Calu3 (cell line): ENCODE measurements at regions not wholly inside any gene's neighbourhood (a gene's known extent, or its start where the extent isn't known, plus 50 kb on each side); places are given as distances from the start of the nearest gene placed in this dataset.

Experiments used
- BruUV-seq: library from RNA; stranded (reverse); fragments of 400-500 nt; replicated peaks from 2 replicates; lab custom pipeline; 2021; lab: Mats Ljungman, UMichigan
- CTCF ChIA-PET: fragments of 300-600 bp; sonication (Branson Sonifier 250); formaldehyde crosslinking; loops from one replicate; lab custom pipeline; 2022; ENCODE audit warnings: antibody characterized with exemption; lab: Charles Lee
- DNase-seq: peaks from one replicate; pipeline ENCODE4 v3.0.0; 2022
- H3K27ac Mint-ChIP-seq: one replicate; pipeline ENCODE4 v1.8.0; 2022; ENCODE audit warnings: mixed read lengths; ENCODE audit not compliant: unreplicated experiment
- H3K27me3 Mint-ChIP-seq: one replicate; pipeline ENCODE4 v1.8.0; 2022; ENCODE audit warnings: mixed read lengths; ENCODE audit not compliant: unreplicated experiment
- H3K36me3 Mint-ChIP-seq: one replicate; pipeline ENCODE4 v1.8.0; 2022; ENCODE audit warnings: mild to moderate bottlenecking, moderate library complexity, mixed read lengths; ENCODE audit not compliant: insufficient read depth, unreplicated experiment
- H3K4me1 Mint-ChIP-seq: one replicate; pipeline ENCODE4 v1.8.0; 2022; ENCODE audit warnings: mild to moderate bottlenecking, low read depth, mixed read lengths; ENCODE audit not compliant: unreplicated experiment
- H3K4me3 Mint-ChIP-seq: one replicate; pipeline ENCODE4 v1.8.0; 2022; ENCODE audit warnings: mild to moderate bottlenecking, low read depth, moderate library complexity, mixed read lengths; ENCODE audit not compliant: unreplicated experiment
- H3K9me3 Mint-ChIP-seq: one replicate; pipeline ENCODE4 v1.8.0; 2022; ENCODE audit warnings: low read depth, mixed read lengths; ENCODE audit not compliant: unreplicated experiment
- CTCF ChIP-seq: fragments of 200-600 bp; IDR thresholded peaks from one replicate; pipeline ENCODE4 v1.8.0; 2022; ENCODE audit warnings: antibody characterized with exemption; ENCODE audit not compliant: unreplicated experiment
- intact Hi-C: fragments of 100-400 bp; cut with micrococcal nuclease; formaldehyde crosslinking; loops from one replicate; pipeline ENCODE4 v1.10.0; 2022; ENCODE audit not compliant: unreplicated experiment

GRCh38 chr6:27836783-27837624 lies 75.2 kb downstream of the OR2B2 start:
- TF ChIP-seq CTCF = no peak
- no peak overlapping the region for H3K27ac Mint-ChIP-seq
- H3K4me1 Mint-ChIP-seq = peaks cover 17% of the 10 kb centered on the region
- peaks cover 13% of the 10 kb centered on the region for H3K36me3 Mint-ChIP-seq
- BruUV-seq = no TSS peak
- H3K27me3 Mint-ChIP-seq = no peaks in the 10 kb centered on the region
- CTCF ChIA-PET = interaction anchor here (0.6 to 4.3 kb wide), 11 partner anchors 18 to 58 kb away, joined by 3 to 33 read pairs (median 7); a partner anchor contains a TSS
- DNase-seq = peak; percentile 64
- intact Hi-C loops = loop anchor here (10.0 kb wide), 1 partner anchor 518 kb away; no protein-coding TSS in a partner anchor
- H3K4me3 Mint-ChIP-seq = no peak overlapping the region
- no peaks in the 10 kb centered on the region for H3K9me3 Mint-ChIP-seq

- no peaks in the 10 kb centered on the region for H3K27me3 Mint-ChIP-seq
- H3K4me3 Mint-ChIP-seq = no peak overlapping the region
- H3K9me3 Mint-ChIP-seq = no peaks in the 10 kb centered on the region
- peaks cover 17% of the 10 kb centered on the region for H3K4me1 Mint-ChIP-seq
- DNase-seq = no peak
- BruUV-seq = no TSS peak
- peaks cover 19% of the 10 kb centered on the region for H3K36me3 Mint-ChIP-seq
- intact Hi-C loops = loop anchor here (10.0 kb wide), 1 partner anchor 519 kb away; no protein-coding TSS in a partner anchor
- no peak for TF ChIP-seq CTCF
- H3K27ac Mint-ChIP-seq = no peak overlapping the region
- CTCF ChIA-PET = interaction anchor here (0.6 to 4.3 kb wide), 9 partner anchors 27 to 59 kb away, joined by 3 to 33 read pairs (median 7); a partner anchor contains a TSS
These were observed 75.9 kb downstream of the OR2B2 start for GRCh38 chr6:27836141-27836782.

- BruUV-seq = no TSS peak
- no peaks in the 10 kb centered on the region for H3K9me3 Mint-ChIP-seq
These were observed 77.2 kb downstream of the OR2B2 start for GRCh38 chr6:27834879-27835549.

More at GRCh38 chr6:27834879-27835549, 77.2 kb downstream of the OR2B2 start:
- H3K36me3 Mint-ChIP-seq = peaks cover 31% of the 10 kb centered on the region
- CTCF ChIA-PET = interaction anchor here (0.5 to 3.9 kb wide), 7 partner anchors 13 to 1284 kb away, joined by 3 to 33 read pairs (median 4); a partner anchor contains a TSS
- peaks cover 17% of the 10 kb centered on the region for H3K4me1 Mint-ChIP-seq
- intact Hi-C loops = loop anchor here (10.0 kb wide), 1 partner anchor 520 kb away; no protein-coding TSS in a partner anchor
- no peak for DNase-seq
- H3K27ac Mint-ChIP-seq = peak overlapping the region; percentile 72
- peak overlapping the region; percentile 11 for H3K4me3 Mint-ChIP-seq
- no peaks in the 10 kb centered on the region for H3K27me3 Mint-ChIP-seq
- TF ChIP-seq CTCF = no peak
